Prostate gland (tissue), 2 donors: ENCODE measurements at regions not wholly inside any gene's neighbourhood (a gene's known extent, or its start where the extent isn't known, plus 50 kb on each side); places are given as distances from the start of the nearest gene placed in this dataset.

ENCODE experiments used
- POLR2A ChIP-seq: fragments of 450-650 bp; IDR thresholded peaks from one replicate; pipeline ENCODE4 v1.6.1; 2016; ENCODE audit warnings: antibody characterized with exemption, mild to moderate bottlenecking
- POLR2AphosphoS5 ChIP-seq: sonication (generic); formaldehyde crosslinking; IDR thresholded peaks from one replicate; pipeline ENCODE4 v1.6.1; 2017; ENCODE audit warnings: antibody characterized with exemption
- TF ChIP-seq, protein P1 (sequence below), 4 experiments: fragments of 200-600 bp in 2 of 4; fragments of 450-650 bp in 2 of 4; sonication (generic) in 2 of 4; IDR thresholded peaks; 1 replicate in 3 of 4; 2 replicates in 1 of 4; pipeline ENCODE4 v1.5.1; 2016 to 2019; ENCODE audit warnings: antibody characterized with exemption in 4 of 4, mild to moderate bottlenecking in 2 of 4, moderate library complexity in 2 of 4

DNA sequence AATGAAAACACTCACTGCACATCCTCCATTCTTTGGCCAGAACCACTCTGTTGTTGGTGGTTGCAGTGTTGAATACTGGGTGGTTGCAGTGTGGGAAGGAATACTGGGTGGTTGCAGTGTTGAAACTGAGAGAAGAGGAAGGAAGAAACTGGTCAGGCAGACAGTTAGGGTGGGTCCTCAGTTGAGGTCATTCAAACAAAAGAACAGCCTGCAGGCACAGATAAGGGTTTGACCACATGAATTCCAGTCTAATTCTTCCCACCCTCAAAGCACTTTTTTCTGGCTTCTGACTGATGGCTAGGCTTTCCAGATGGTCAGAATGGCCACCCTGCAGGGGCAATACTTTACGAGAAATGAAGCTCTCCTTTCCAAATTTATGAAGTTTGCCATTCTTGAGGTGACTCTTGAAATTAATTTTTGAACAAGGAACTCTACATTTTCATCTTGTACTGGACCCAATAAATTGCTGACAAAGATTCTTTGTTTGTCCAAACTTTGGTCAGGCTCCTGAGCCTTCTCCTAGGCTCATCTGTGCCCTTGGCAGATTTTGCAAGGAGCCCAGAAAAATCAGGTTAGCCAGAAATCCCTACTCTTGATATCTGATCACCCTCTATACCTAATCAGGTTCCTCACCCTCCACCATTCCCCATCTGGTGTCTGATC is 596.6 kb upstream of the CDH5 start:
- TF ChIP-seq POLR2A: no peak
- TF ChIP-seq, protein P1, sequence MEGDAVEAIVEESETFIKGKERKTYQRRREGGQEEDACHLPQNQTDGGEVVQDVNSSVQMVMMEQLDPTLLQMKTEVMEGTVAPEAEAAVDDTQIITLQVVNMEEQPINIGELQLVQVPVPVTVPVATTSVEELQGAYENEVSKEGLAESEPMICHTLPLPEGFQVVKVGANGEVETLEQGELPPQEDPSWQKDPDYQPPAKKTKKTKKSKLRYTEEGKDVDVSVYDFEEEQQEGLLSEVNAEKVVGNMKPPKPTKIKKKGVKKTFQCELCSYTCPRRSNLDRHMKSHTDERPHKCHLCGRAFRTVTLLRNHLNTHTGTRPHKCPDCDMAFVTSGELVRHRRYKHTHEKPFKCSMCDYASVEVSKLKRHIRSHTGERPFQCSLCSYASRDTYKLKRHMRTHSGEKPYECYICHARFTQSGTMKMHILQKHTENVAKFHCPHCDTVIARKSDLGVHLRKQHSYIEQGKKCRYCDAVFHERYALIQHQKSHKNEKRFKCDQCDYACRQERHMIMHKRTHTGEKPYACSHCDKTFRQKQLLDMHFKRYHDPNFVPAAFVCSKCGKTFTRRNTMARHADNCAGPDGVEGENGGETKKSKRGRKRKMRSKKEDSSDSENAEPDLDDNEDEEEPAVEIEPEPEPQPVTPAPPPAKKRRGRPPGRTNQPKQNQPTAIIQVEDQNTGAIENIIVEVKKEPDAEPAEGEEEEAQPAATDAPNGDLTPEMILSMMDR (IDR thresholded peaks at IDR 0.05): no peak
- TF ChIP-seq POLR2AphosphoS5: no peak
